GM03348 (cell line): ENCODE measurements at regions not wholly inside any gene's neighbourhood (a gene's known extent, or its start where the extent isn't known, plus 50 kb on each side); places are given as distances from the start of the nearest gene placed in this dataset.
A peak's percentile ranks its signal among the peaks of the same experiment; 100 is the strongest.

Source experiments
- DNase-seq: peaks from one replicate; pipeline ENCODE4 v3.0.0; 2012; ENCODE audit warnings: low spot score

- no peak for DNase-seq
Observed at GRCh38 chr4:153034681-153035080, 98.6 kb downstream of the FHDC1 start.

- DNase-seq, result no peak
Observed at GRCh38 chr4:153036931-153037482, 100.9 kb downstream of the FHDC1 start.

- no peak for DNase-seq
Observed at GRCh38 chr4:153038623-153039311, 102.6 kb downstream of the FHDC1 start.

DNA sequence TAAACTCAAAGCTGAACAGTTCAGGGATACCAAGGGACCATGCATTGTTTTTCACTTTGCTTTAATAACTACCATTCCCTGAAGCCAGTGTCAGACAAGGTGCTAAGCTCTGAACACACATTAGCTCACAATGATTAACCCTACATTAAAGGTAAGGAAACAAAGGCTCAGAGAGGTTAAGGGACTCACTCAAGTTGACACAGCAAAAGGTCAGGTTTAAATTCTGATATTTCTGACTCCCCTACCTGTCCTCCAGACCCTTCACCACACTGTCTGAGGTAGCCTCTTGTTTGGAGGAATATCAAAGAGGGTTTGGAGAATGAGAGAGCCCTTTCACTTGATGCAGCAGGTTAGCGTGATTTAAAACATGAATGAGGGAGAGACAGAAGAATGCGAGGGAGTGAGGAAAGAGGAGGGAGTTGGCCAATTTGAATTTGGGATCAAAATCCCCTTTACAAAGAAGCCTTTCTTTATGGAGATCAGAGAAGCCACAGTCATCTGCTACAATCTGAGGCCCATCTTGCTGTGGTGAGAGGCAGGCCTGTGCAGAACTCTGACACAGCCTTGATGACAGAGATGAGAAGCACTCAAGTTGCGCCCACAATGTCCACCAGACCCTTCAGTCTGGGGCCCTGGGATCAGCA, 103.5 kb downstream of the FHDC1 start:
- no peak for DNase-seq

DNA sequence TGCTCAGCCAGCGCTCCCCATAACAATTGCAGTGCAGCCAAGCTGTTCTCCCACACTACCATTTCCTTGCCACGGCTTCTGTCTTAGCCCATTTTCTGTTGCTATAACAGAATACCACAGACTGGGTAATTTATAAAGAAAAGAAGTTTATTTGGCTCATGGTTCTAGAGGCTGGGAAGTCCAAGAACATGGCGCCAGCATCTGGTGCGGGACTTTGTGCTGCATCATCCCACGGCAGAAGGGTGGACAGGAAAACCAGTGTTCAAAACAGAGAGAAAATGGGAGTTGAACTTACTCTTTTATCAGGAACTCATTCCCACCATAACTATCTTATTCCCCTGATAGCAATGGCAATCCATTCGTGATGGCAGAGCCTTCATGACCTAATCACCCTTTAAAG, 104.6 kb downstream of the FHDC1 start:
- DNase-seq, result no peak

DNA sequence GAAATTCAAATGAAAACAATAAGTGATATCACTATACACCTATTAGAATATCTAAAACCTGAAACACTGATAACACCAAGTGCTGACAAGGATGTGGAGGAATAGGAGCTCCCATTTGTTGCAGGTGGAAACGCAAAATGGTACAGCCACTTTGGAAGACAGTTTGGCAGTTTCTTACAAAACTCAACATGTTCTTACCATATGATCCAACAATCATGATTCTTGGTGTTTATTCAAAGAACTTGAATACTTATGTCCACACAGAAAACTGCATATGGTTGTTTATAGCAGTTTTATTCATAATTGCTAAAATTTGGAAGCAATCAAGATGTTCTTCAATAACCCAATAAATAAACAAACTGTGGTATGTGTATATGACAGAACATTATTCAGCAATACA, 107.9 kb downstream of the FHDC1 start:
- no peak for DNase-seq

DNA sequence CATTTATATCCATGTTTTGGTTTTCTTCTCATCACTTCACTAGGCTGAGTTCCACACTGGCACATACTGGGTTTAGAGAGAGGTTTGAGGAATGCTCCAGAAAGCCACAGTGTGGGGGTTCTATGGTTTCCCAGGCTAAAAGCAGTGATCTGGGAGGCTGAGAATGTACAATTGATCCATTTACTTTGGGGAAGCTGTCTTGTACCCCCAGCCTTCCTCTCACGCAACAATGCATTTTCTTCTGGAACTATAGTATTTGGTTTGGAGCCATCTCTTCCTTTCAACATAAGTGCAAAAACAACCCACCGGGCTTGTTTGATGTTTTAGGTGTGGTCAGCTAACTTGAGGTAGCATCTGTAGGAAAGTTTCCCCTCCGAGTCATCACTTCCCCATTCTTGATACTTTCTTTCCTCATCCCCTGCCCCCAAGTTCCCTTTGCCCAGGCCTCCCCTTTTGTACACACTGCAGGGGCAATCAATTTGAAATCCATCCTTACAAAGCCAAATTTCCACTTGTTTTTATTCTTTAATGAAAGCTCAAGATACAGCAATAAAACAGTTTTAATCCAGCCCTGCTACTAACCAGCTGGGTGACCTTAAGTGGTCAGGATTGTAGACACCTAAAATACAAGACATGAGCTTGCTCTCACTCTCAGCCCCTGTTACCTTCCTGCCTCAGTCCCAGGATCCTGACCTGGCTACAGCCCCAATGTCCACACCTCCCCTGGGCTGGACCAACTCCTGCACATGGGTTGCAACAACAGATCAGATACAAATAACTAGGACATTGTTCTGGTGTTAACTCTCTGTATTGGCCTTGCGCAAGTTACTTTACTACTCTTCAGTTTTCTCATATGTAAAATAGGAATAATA, 109.2 kb downstream of the FHDC1 start:
- no peak for DNase-seq

DNA sequence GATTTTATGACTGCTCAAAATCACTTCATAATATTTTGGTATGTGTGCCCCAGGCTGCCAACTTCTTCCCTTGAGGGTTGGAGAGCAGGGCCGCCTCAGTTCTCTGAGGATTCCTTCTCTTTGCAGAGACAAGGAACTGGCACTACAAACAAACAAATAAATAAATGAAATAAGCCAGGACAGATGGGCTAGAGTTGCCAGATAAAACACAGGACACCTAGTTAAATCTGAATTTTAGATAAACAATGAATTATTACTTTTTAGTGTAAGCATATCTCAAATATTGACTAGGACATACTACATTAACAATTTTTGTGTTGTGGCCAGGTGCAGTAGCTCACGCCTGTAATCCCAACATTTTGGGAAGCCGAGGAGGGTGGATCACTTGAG, 122.5 kb downstream of the FHDC1 start:
- DNase-seq, result no peak

DNA sequence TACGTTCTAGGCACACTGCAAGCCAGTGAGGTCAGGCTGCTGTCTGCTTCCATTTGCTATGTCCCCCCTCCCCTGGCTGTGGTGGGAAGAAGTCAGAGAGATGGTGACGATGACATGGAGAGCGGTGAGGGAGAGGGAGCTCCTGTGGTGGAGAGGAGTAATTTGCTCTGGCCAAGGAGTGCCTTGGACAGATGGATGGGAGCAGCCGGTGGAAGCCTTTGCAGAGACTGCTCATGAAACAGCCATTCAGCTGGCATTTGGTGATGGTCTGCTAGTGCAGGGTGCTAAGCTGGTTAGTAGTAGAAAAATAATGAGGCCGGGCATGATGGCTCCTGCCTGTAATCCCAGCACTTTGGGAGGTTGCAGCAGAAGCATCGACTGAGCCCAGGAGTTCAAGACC, 124.1 kb downstream of the FHDC1 start:
- no peak for DNase-seq

DNA sequence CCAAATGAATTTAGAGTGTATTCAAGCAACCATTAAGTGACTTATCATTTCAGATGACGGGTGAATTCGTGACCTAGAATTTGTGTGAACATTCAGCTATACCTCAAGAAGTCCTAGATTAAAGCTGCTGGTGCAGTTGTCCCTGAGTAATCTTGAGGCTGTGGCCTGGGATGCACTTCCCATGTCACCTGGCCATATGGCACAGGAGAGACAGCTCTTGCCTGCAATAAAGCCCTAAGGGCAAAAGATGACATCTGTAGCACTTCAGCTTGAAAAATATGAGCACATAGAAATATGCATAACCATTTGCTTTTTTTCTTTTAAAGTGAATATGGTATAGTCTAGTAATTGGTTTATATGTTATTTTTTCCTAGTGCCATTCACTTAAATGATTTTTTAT, 125.8 kb downstream of the FHDC1 start:
- DNase-seq, result no peak

GRCh38 chr4:153062652-153063168, 126.6 kb downstream of the FHDC1 start:
- DNase-seq, result no peak

GRCh38 chr4:153063490-153063889, 127.4 kb downstream of the FHDC1 start:
- DNase-seq, result no peak

- no peak for DNase-seq
Observed at GRCh38 chr4:153064571-153064970, 128.4 kb downstream of the FHDC1 start.

DNA sequence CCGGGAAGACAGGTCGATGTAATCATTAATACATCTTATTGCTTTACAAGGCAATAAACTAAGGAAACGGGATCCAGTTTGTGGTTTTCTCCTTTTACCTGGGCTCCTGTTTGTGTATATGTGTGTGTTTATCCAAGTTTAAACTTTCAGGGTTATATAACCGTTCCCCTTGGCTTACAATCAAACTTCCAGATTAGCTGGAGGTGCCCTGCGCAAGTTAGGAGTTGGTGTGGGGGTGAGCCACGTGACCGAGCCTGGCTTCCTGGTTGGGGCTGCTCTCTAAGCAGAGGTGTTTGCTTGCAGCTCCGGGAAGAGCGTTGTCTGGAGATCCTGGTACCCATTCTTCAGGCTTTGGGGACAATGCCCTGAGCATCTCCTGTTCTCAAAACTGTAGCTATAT, 129.2 kb downstream of the FHDC1 start:
- no peak for DNase-seq

DNA sequence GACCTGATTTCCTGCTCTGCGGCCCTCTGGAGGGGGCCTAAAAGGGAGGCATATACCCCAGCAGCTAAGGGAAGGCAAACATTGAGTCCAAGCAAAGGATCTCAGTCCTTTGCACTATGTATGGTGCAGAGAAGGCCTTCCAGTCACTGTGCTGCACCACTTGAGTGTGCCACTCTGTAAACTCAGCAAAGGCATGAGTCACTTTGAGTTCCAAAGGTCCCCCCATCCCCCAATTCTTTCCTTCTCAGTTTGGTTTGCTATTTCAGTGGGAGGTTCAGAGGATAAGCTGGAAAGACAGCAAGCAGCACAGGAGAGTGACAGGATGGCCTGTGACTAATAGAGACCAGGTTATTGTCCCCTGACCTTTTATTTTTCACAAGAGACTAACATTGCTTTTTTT, 131.3 kb downstream of the FHDC1 start:
- peak; percentile 33 for DNase-seq

DNA sequence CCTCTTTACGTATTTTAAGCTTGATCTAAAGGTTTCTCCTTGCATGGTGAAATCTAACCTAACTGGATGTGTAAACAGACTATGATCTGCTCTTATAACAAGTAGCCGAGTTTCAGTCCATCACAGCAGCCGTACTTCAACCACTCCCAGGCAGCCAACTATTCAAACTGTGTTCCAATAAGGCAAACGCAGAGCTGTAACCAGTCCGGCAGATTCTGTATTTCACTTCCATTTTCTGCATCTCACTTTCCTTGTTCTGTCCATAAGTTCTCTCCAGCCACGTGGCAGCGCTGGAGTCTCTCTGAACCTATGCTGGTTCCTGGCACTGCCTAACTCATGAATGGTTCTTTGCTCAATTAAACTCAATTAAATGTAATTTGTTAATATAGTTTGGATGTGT, 132.6 kb downstream of the FHDC1 start:
- DNase-seq, result no peak

DNA sequence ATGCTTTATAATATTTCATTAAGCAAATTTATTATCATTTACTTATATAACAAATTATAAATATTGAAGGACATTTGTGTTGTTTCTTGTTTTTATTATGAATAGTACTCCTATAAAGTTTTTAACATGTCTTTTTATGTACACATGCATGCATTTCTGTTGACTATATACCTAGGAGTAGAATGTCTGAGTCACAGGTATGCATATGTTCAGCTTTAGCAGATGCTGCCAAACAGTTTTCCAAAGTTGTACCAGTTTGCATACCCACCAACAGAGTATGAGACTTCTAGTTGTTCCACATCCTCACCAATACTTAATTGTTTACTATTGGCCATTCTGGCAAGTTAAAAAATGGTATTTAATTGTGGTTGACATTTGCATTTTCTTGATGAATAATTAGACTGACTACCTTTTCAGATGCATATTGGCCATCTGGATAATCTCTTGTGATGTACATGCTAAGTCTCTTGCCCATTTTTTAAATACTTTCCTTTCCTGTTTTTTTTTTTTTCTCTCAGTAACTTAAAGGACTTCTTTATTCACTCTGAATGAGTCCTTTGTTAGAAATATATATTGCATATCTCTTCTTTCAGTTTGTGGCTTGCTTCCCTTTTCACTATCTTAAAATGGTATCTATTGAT, 132.2 kb upstream of the TRIM2 start:
- no peak for DNase-seq

DNA sequence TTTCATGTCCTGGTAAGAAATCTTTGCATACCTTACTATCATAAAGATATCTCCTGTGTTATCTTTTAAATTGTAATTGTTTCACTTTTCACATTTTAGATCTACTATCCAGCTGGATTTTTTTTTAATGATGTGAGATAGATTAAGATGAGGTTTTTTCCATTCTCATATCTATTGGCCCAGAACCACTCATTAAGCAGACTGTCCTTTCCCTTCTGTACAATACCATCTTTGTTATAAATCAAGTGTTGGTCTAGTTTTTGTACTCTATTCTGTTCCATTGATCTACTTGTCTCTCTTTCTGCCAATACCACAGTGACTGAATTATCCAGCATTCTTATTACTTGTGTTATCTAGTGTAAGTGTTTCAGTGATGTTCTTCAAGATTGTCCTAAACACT, 131.6 kb upstream of the TRIM2 start:
- no peak for DNase-seq

GRCh38 chr4:153074486-153074885, 129.8 kb upstream of the TRIM2 start:
- DNase-seq, result no peak

DNA sequence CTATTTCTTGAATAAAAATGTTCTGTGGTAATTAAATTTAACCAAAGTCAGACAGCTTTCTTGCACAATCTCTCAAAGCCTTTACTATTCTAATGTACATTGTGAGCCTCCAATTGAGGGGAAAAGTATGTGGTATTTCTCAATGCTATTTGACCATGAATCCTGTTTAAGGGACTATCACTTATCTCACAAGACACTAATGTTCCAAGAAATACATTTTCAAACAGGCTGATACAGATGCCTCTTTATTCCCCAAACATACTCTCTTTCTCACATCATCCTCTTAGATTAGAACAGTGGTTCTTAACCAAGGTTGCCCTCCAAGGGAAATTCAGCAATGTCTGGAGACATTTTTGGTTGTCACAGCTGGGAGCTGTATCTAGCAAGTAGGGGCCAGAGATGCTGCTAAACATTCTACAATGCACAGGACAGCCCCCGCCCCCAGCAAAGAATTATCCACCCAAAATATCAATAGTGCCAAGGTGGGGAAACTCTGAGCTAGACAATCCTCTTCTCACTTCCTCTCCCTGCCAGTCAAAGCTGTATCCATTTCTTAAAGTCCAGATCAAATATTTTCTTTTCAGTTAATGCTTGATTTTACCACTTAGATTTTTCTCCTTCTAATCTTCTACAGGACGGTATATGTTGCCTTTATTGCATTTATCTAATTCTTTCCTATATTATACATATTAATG, 129.2 kb upstream of the TRIM2 start:
- DNase-seq, result no peak

GRCh38 chr4:153075836-153076518, 128.3 kb upstream of the TRIM2 start:
- DNase-seq, result no peak
